ENCODE measurements at regions not wholly inside any gene's neighbourhood (a gene's known extent, or its start where the extent isn't known, plus 50 kb on each side); places are given as distances from the start of the nearest gene placed in this dataset.
"Not testable (repeated sequence)": the region's sequence is repeated elsewhere in the genome, so short reads cannot be mapped to it uniquely, and the experiment has no call there.

- DNase-seq (ENCODE audit: low spot score) = no peak
These were observed 156.4 kb upstream of the ZC3H12A start for GRCh38 chr1:37317870-37318467.

- no peak for DNase-seq (ENCODE audit: low spot score)
These were observed 155.9 kb upstream of the ZC3H12A start for GRCh38 chr1:37318490-37318889.

DNA sequence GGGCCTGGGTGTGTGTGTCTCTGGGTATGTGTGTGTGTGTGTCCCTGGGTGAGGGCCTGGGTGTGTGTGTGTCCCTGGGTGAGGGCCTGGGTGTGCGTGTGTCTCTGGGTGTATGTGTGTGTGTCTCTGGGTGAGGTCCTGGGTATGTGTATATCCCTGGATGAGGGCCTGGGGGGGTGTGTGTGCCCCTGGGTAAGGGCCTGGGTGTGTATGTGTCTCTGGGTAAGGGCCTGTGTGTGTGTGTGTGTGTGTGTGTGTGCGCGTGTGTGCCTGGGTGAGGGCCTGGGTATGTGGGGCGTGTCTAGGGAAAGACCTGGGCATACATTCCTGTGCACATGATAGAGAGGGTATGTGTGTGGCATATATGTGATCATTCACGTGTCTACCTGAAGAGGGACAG is 155.1 kb upstream of the ZC3H12A start:
- DNase-seq (ENCODE audit: low spot score) = no peak

- no peak for DNase-seq (ENCODE audit: low spot score)
These were observed 150.6 kb upstream of the ZC3H12A start for GRCh38 chr1:37323486-37324377.

GRCh38 chr1:37325010-37325409 is 149.4 kb upstream of the ZC3H12A start:
- no peak for DNase-seq (ENCODE audit: low spot score)

DNA sequence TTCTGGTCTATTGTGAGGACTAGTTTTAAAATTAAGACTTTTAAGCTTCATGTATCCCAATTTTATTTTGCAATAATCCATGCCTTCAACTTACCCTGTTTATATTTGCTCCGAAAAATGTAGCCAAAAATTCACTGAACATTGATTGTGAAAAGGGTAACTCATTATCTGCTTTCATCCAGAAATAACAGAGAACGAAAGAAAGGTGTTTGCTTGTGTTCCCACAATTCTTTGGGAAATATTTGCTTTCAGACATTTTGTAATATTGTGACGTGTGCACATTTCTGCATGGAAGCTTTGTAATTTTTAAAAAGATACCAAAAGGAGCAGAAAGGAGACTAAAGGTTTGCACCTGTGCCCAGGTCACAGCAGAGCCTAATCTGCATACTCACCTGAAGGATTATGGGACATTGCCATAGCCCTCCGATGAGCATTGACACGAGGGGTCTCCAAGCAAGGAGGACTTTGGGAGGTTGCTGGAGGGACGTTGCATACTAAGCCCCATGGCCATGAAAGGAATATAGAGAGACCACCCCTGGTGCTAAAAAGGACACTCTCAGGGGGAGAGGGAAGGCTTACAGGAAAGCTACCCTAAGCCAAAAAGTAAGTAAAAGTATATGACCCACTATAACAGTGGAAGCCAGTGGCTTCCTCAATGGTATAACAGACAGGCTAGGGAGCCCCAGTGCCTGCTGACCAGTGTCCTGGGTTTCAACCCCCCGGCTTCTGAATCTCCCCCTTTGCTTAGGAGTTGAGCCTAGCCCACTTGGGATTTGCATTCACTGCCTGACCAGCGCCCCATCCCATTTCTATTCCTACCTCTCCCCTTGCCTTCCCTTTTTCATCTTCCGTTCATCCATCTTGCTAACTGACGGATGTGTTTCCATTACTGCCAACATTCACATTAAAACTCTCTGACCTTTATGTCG is 148.6 kb upstream of the ZC3H12A start:
- no peak for DNase-seq (ENCODE audit: low spot score)

DNA sequence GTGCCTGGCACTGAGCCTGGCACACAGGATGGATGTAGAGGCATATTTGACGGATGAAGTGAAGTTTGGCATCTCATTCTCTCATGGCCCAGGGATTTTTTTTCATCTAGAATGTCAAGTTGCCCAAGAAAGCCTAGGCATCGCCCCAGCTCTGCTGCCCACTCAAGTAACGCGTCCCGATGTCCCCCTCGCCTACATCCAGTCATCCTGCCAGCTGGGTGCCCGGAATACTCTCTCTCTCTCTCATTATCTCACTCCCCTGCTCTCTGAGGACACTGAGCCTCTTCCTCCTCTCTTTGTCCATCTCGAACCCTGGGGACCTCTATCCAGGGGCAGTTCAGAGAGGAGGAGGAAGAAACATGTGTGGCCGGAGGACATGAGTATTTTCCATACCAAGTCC is 142.3 kb upstream of the ZC3H12A start:
- no peak for DNase-seq (ENCODE audit: low spot score)

- no peak for DNase-seq (ENCODE audit: low spot score)
These were observed 135.7 kb upstream of the ZC3H12A start for GRCh38 chr1:37338658-37339057.

DNA sequence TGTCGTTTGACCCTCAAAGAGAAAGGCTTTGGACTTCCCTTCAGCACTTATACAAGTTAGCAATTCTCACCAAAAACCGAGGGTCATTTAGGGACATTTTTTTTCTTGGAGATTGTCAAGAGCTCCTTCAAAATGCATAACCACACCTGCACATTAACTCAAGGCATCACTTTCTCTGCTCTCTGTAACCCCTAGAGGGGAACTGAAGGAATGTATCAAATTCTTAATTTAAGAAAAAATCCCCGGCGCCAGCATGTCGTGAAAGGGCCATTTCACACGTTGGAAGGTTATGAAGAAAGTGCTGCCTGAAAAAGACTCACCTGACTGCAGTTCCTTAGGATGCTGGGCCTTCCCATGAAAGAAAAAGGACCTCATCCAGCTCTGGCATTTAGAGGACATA is 131.6 kb upstream of the ZC3H12A start:
- no peak for DNase-seq (ENCODE audit: low spot score)

DNA sequence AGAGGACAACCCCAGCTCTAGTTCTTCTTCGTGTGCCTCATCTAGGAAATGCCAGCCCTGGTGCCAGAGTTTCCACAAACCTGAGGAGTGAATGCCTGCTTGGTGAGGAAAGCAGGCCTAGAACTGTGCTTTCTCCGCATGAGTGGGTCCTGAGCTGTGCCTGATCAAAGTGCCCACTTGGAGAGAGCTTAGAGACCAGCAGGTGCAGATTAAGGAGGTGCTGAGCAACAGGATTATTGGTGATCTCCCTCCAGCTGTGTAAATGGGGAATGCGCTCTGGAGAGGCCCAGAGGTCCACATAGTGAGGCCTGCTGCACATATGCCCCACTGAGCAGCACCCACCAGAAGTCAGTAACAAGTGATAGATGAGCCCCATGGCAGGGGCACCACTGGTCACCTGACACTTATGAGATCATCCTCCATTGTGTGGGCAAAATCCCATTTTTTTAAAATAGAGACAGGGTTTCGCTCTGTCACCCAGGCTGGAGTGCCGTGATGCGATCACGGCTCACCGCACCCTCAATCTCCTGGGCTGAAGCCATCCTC is 127.2 kb upstream of the ZC3H12A start:
- no peak for DNase-seq (ENCODE audit: low spot score)

GRCh38 chr1:37353871-37354270 is 120.5 kb upstream of the ZC3H12A start:
- DNase-seq (ENCODE audit: low spot score) = no peak

DNA sequence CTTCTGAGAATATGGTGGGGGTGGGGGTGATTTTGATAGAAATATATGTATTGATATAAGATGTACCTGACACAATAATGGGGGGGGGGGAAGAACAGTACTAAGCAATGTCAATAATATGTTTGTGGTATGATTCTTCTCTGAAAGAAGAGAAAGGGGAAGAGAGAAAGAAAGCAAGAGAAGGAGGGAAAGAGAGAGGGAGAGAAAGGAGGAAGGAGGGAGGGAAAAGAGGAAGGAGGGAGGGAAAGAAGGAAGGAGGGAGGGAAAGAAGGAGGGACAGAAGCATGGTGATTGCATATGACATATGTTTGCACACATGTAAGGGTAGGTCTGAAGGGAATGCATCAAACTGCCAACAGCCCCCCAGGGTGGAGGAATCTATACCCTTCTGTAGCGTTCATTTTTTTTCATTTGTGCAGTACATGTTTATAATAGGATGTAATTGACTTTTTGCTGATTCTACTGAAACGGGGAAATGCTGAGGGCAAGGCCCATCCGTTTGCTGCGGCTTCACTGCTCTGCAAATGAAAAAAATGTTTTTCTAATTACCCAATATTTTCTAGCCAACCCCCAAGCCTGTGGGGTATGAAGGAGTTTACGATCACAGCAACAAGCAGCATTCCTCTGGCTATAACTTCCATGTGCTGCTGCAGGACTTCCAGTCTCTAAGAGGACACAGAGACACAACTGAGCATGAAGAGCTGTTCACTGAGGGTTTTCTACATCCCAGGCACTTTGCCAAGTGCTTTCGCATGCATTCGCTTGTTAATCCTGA is 119.3 kb upstream of the ZC3H12A start:
- DNase-seq (ENCODE audit: low spot score) = no peak

- DNase-seq (ENCODE audit: low spot score) = no peak
These were observed 115.4 kb upstream of the ZC3H12A start for GRCh38 chr1:37358992-37359391.

DNA sequence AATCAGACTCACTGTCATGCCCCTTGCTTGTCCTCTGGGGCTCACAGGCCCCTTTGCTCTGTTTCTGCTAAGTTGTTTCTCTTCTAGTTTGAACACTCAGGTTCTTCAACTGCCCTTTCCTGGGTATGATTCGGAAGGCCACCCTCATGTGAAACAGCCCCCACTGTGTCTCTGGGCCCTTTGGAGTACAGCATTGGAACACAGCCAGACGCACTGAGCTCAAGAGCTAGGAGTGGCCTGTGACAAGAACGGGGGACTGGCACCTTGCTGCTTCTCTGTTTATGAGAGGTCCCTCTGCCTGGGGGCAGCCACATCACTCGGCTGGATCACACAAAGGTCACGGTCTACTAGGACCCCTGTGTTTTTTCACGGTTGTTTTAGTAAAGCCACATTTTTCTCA is 114.4 kb upstream of the ZC3H12A start:
- DNase-seq (ENCODE audit: low spot score) = no peak

DNA sequence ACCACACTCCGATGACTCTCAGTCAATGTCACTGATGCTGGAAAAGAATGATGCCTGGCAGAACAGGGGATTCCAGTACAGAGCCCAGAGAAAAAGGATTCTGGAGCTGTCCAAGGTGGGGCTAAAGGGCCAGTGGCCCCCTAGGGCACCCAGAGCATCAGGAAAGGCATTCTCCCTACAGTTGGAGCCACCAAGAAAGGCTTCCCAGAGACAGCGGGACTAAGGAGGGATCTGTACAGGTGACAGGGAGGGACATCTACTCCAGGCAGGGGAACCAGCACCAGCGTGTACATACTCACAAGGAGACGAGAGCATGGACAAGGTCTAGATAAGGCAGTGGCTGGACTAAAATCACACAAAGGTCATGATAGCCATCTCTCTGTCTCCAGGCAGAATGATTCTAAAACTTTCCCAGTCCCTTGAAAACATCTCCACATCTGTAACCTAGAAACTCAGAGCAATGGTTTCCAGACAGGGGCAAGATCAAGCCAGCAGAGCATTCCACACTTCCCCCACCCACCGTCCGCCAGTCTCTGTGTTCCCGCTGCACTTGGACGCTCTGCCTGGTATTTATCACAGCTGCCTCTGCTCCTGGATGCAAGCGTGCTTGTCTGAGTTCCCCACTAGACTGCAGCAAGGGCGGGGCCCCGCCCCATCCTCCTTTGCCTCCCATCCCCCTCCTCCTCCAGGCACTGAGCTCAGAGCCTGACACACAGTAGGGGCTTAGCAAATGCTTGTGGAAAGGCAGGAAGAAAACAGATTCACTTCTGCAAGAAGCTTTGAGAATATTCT is 111.6 kb upstream of the ZC3H12A start:
- DNase-seq (ENCODE audit: low spot score) = peak; percentile 11

DNA sequence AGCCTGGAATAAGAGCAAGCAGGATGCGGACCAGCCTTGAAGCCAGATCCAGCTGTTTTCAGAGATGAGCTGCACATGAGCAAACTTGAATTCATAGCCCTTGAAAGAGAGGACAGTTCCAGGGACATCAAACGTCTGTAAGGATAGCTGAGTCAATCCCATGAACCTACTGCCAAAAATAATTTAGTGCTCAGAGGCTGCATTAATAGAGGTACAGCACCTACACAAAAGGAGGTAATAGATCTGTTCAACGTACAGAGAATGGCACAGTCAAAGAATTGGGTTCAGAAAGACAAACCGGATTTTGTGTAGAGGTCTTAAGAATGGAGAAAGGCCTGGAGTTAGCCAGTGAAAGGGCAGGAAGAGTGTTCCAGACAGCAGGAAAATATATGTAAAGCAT is 110.8 kb upstream of the ZC3H12A start:
- DNase-seq (ENCODE audit: low spot score) = no peak

DNA sequence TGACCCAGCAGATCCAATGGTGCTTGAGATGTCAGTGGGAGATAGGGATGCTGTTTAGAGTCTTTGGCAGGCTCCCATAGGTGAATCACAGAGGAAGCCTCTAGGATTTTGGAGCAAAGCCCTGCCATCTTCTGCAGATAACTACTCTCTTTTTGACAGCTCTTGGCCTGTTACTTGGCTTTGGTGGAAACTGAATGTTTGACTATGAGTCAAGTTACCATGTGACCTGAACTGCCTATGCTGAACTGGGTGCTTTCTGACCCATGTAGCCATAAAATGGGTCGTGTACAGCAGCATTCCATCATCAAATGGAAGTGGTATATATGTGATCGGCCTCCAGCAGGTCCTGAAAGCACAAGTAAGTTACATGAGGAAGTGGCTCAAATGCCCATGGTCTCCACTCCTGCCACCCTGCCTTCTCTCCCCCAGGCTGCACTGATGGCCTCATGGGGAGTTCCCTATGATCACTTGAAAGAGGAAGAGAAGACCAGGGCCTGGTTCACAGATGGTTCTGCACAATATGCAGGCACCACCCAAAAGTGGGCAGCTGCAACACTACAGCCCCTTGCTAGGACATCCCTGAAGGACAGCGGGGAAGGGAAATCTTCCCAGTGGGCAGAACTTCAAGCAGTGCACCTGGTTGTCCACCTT is 105.6 kb upstream of the ZC3H12A start:
- DNase-seq (ENCODE audit: low spot score) = not testable (repeated sequence)

GRCh38 chr1:37372302-37372701 is 102.1 kb upstream of the ZC3H12A start:
- no peak for DNase-seq (ENCODE audit: low spot score)

- no peak for DNase-seq (ENCODE audit: low spot score)
These were observed 101.7 kb upstream of the ZC3H12A start for GRCh38 chr1:37372711-37373110.

DNA sequence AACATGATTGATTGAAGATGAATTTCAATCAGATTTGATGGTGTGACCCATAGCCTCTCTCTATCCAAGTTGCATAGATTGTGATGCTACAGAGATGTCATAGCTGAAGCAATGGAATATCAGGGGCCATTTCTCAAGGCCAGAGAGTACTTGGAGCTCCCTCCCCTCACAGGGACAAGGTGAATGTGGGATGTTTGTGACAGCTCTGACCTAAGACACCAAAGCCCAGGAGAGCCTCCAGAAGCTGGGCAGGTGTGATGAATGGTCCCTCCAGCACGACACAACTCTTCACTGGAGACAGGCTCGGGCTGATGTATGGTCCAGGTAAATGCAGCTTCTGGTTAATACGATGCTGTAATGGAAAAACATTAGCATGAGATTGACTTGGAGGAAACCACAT is 101.0 kb upstream of the ZC3H12A start:
- DNase-seq (ENCODE audit: low spot score) = no peak

Data from mucosa of gallbladder (tissue), 1 donor.